SU-DHL-6 (cell line): ENCODE measurements at regions not wholly inside any gene's neighbourhood (a gene's known extent, or its start where the extent isn't known, plus 50 kb on each side); places are given as distances from the start of the nearest gene placed in this dataset.

Experiments used
- EZH2phosphoT487 ChIP-seq: fragments of 200-600 bp; sonication (generic), shearing (Covaris generic); conservative IDR thresholded peaks from 2 replicates; pipeline ENCODE4 v1.6.1; 2018; ENCODE audit warnings: mild to moderate bottlenecking, antibody characterized with exemption, low read length, moderate library complexity, mixed read lengths
- TF ChIP-seq, protein P1 (sequence below): fragments of 200-600 bp; sonication (generic); IDR thresholded peaks from one replicate; pipeline ENCODE4 v1.5.1; 2017; ENCODE audit warnings: antibody characterized with exemption, mild to moderate bottlenecking, low read length, moderate library complexity; ENCODE audit not compliant: insufficient read depth, poor library complexity, severe bottlenecking

GRCh38 chr2:211033765-211034164 lies 477.4 kb downstream of the CPS1 start:
- TF ChIP-seq, protein P1, sequence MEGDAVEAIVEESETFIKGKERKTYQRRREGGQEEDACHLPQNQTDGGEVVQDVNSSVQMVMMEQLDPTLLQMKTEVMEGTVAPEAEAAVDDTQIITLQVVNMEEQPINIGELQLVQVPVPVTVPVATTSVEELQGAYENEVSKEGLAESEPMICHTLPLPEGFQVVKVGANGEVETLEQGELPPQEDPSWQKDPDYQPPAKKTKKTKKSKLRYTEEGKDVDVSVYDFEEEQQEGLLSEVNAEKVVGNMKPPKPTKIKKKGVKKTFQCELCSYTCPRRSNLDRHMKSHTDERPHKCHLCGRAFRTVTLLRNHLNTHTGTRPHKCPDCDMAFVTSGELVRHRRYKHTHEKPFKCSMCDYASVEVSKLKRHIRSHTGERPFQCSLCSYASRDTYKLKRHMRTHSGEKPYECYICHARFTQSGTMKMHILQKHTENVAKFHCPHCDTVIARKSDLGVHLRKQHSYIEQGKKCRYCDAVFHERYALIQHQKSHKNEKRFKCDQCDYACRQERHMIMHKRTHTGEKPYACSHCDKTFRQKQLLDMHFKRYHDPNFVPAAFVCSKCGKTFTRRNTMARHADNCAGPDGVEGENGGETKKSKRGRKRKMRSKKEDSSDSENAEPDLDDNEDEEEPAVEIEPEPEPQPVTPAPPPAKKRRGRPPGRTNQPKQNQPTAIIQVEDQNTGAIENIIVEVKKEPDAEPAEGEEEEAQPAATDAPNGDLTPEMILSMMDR, result no peak
- no peak for TF ChIP-seq EZH2phosphoT487
